ENCODE measurements at regions not wholly inside any gene's neighbourhood (a gene's known extent, or its start where the extent isn't known, plus 50 kb on each side); places are given as distances from the start of the nearest gene placed in this dataset.

DNA sequence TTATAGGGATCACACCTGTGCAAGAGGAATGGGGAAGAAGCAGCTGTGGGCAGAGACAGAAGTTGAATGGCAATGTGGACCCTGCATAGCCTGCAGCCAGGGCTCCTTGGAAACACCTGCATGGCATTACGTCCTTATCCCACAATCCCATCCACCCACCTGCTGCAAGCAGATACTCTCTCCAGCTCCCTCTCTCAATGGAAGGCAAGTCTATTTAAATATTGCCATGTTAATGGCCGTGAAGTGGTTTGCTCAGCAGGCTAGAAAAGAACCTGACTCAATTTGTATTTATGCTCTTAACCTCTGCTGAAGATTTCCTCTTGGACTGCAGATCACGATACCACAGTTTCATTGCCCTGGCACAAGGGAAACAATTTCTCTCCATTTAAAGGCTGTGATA is 417.0 kb downstream of the TYW1 start:
- H3K27me3 ChIP-seq (ENCODE audit: insufficient read depth, low read length, poor library complexity): no peaks in the 10 kb centered on the region
- DNase-seq (no peak), ATAC-seq (ENCODE audit: insufficient read depth, low read depth) (no peak)
- H3K27ac ChIP-seq (ENCODE audit: low read length): no peak overlapping the region
- no peak overlapping the region for H3K4me3 ChIP-seq (ENCODE audit: low read depth in 1 of 2, low read length in 2 of 2)
- H3K9ac ChIP-seq (ENCODE audit: low read depth, low read length): no peak overlapping the region
- H3K4me1 ChIP-seq (ENCODE audit: insufficient read depth, low read length): no peaks in the 10 kb centered on the region
- H4K20me1 ChIP-seq (ENCODE audit: insufficient read depth, low read length): no peaks in the 10 kb centered on the region
- no peak overlapping the region for H2AFZ ChIP-seq (ENCODE audit: low read depth, low read length)
- no peaks in the 10 kb centered on the region for H3K9me3 ChIP-seq (ENCODE audit: insufficient read depth, low read length, severe bottlenecking)
- H3K79me2 ChIP-seq (ENCODE audit: insufficient read depth, low read length): no peaks in the 10 kb centered on the region
- no peak overlapping the region for H3K4me2 ChIP-seq (ENCODE audit: insufficient read depth, low read length)
- no peaks in the 10 kb centered on the region for H3K36me3 ChIP-seq (ENCODE audit: insufficient read depth, low read length)
- TF ChIP-seq, protein P1, sequence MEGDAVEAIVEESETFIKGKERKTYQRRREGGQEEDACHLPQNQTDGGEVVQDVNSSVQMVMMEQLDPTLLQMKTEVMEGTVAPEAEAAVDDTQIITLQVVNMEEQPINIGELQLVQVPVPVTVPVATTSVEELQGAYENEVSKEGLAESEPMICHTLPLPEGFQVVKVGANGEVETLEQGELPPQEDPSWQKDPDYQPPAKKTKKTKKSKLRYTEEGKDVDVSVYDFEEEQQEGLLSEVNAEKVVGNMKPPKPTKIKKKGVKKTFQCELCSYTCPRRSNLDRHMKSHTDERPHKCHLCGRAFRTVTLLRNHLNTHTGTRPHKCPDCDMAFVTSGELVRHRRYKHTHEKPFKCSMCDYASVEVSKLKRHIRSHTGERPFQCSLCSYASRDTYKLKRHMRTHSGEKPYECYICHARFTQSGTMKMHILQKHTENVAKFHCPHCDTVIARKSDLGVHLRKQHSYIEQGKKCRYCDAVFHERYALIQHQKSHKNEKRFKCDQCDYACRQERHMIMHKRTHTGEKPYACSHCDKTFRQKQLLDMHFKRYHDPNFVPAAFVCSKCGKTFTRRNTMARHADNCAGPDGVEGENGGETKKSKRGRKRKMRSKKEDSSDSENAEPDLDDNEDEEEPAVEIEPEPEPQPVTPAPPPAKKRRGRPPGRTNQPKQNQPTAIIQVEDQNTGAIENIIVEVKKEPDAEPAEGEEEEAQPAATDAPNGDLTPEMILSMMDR (IDR thresholded peaks at IDR 0.05; ENCODE audit: borderline replicate concordance, extremely low read depth, low read length, poor library complexity, severe bottlenecking): no peak
- TF ChIP-seq EZH2 (IDR thresholded peaks at IDR 0.05; ENCODE audit: borderline replicate concordance, low read depth, low read length, severe bottlenecking): no peak

DNA sequence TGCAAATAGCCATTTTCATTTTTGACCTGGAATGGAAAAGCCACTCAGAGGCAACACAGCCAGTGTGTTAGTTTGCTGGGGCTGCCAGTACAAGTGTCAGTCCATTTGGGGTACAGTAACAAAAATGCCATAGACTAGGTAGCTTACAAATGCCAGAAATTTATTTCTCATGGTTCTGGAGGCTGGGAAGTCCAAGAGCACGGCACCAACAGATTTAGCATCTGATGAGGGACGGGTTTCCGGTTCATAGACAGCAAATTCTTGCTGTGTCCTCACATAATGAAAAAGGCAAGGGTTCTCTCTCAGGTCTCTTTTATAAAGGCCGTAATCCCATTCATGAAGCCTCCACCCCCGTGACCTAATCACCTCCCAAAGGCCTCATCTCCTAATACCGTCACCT is 418.2 kb downstream of the TYW1 start:
- TF ChIP-seq EZH2 (IDR thresholded peaks at IDR 0.05; ENCODE audit: borderline replicate concordance, low read depth, low read length, severe bottlenecking): no peak
- TF ChIP-seq, protein P1 (IDR thresholded peaks at IDR 0.05; ENCODE audit: borderline replicate concordance, extremely low read depth, low read length, poor library complexity, severe bottlenecking): no peak
- DNase-seq: no peak
- H3K36me3 ChIP-seq (ENCODE audit: insufficient read depth, low read length): no peaks in the 10 kb centered on the region
- no peaks in the 10 kb centered on the region for H3K27me3 ChIP-seq (ENCODE audit: insufficient read depth, low read length, poor library complexity)
- no peak overlapping the region for H3K4me3 ChIP-seq (ENCODE audit: low read depth in 1 of 2, low read length in 2 of 2)
- no peak overlapping the region for H3K27ac ChIP-seq (ENCODE audit: low read length)
- H3K4me2 ChIP-seq (ENCODE audit: insufficient read depth, low read length): no peak overlapping the region
- no peak for ATAC-seq (ENCODE audit: insufficient read depth, low read depth)
- H3K79me2 ChIP-seq (ENCODE audit: insufficient read depth, low read length): no peaks in the 10 kb centered on the region
- H3K9ac ChIP-seq (ENCODE audit: low read depth, low read length): no peak overlapping the region
- no peak overlapping the region for H2AFZ ChIP-seq (ENCODE audit: low read depth, low read length)
- no peaks in the 10 kb centered on the region for H3K4me1 ChIP-seq (ENCODE audit: insufficient read depth, low read length)
- H4K20me1 ChIP-seq (ENCODE audit: insufficient read depth, low read length): no peaks in the 10 kb centered on the region
- H3K9me3 ChIP-seq (ENCODE audit: insufficient read depth, low read length, severe bottlenecking): no peaks in the 10 kb centered on the region

DNA sequence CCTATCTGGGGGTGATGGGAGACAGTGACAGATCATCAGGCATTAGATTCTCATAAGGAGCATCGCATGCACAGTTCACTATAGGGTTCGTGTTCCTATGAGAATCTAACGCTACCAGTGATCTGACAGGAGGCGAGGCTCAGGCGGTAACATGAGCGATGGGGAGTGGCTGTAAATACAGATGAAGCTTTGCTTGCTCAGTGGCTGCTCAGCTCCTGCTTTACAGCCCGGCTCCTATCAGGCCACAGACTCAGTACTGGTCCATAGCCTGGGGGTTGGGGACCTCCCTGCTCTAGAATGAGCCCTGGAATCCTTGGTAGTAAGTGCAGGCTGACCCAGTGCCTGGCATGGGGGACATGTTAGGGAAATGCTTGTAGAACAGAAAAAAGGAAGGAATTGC is 426.0 kb downstream of the TYW1 start:
- Histone ChIP-seq H3K27me3 (ENCODE audit: insufficient read depth, low read length, poor library complexity) (no peaks in the 10 kb centered on the region), H3K9ac (ENCODE audit: low read depth, low read length) (no peak overlapping the region), H3K36me3 (ENCODE audit: insufficient read depth, low read length) (no peaks in the 10 kb centered on the region), H2AFZ (ENCODE audit: low read depth, low read length) (no peak overlapping the region), H3K27ac (ENCODE audit: low read length) (no peak overlapping the region), H3K79me2 (ENCODE audit: insufficient read depth, low read length) (no peaks in the 10 kb centered on the region), H3K9me3 (ENCODE audit: insufficient read depth, low read length, severe bottlenecking) (no peaks in the 10 kb centered on the region), H3K4me1 (ENCODE audit: insufficient read depth, low read length) (no peaks in the 10 kb centered on the region), H3K4me2 (ENCODE audit: insufficient read depth, low read length) (no peak overlapping the region), H4K20me1 (ENCODE audit: insufficient read depth, low read length) (no peaks in the 10 kb centered on the region), H3K4me3 (ENCODE audit: low read depth in 1 of 2, low read length in 2 of 2) (no peak overlapping the region)
- ATAC-seq (ENCODE audit: insufficient read depth, low read depth) (no peak), DNase-seq (no peak)
- TF ChIP-seq, protein P1 (IDR thresholded peaks at IDR 0.05; ENCODE audit: borderline replicate concordance, extremely low read depth, low read length, poor library complexity, severe bottlenecking): no peak
- TF ChIP-seq EZH2 (IDR thresholded peaks at IDR 0.05; ENCODE audit: borderline replicate concordance, low read depth, low read length, severe bottlenecking): no peak

DNA sequence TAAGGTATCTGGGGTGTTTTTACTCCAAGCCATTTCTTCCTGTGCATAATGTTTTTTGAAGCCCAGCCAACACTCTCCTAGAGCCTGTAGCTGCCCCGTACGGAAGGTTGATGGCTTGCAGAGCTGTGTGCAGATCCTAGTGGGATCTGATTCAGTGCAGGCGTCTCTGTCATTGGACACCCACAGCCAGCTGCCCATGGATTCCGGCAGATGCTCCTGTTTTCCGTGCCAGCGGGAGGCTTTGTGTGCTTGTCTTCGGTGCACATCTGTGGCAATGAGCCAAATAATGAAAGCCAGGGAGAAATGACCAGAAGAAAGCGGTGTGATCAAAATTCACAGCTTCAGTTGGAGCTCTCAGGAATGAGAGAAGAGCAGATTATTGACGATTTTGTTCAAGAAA is 426.4 kb downstream of the TYW1 start:
- ATAC-seq (ENCODE audit: insufficient read depth, low read depth) (no peak), DNase-seq (no peak)
- H3K9ac ChIP-seq (ENCODE audit: low read depth, low read length): no peak overlapping the region
- H4K20me1 ChIP-seq (ENCODE audit: insufficient read depth, low read length): no peaks in the 10 kb centered on the region
- no peak overlapping the region for H2AFZ ChIP-seq (ENCODE audit: low read depth, low read length)
- H3K9me3 ChIP-seq (ENCODE audit: insufficient read depth, low read length, severe bottlenecking): no peaks in the 10 kb centered on the region
- no peaks in the 10 kb centered on the region for H3K36me3 ChIP-seq (ENCODE audit: insufficient read depth, low read length)
- no peak overlapping the region for H3K4me2 ChIP-seq (ENCODE audit: insufficient read depth, low read length)
- H3K27me3 ChIP-seq (ENCODE audit: insufficient read depth, low read length, poor library complexity): no peaks in the 10 kb centered on the region
- H3K79me2 ChIP-seq (ENCODE audit: insufficient read depth, low read length): no peaks in the 10 kb centered on the region
- H3K27ac ChIP-seq (ENCODE audit: low read length): no peak overlapping the region
- H3K4me1 ChIP-seq (ENCODE audit: insufficient read depth, low read length): no peaks in the 10 kb centered on the region
- no peak overlapping the region for H3K4me3 ChIP-seq (ENCODE audit: low read depth in 1 of 2, low read length in 2 of 2)
- TF ChIP-seq, protein P1 (IDR thresholded peaks at IDR 0.05; ENCODE audit: borderline replicate concordance, extremely low read depth, low read length, poor library complexity, severe bottlenecking): no peak

Measured in DND-41 (cell line).